Mesothelial cell of epicardium (in vitro differentiated cells): ENCODE measurements at regions not wholly inside any gene's neighbourhood (a gene's known extent, or its start where the extent isn't known, plus 50 kb on each side); places are given as distances from the start of the nearest gene placed in this dataset.

Source experiments
- DNase-seq, 2 experiments: peaks; one replicate each; pipeline ENCODE4 v3.0.0; 2021; ENCODE audit warnings: low spot score in 2 of 2; ENCODE audit not compliant: unreplicated experiment in 2 of 2
- H3K27ac Mint-ChIP-seq: 2 replicates; pipeline ENCODE4 v1.8.0; 2021; ENCODE audit warnings: mixed read lengths
- H3K27me3 Mint-ChIP-seq: 2 replicates; pipeline ENCODE4 v1.8.0; 2021; ENCODE audit warnings: low read depth, mixed read lengths
- H3K36me3 Mint-ChIP-seq: 2 replicates; pipeline ENCODE4 v1.8.0; 2021; ENCODE audit warnings: mixed read lengths
- H3K4me1 Mint-ChIP-seq: 2 replicates; pipeline ENCODE4 v1.8.0; 2021; ENCODE audit warnings: mixed read lengths
- H3K4me3 Mint-ChIP-seq: 2 replicates; pipeline ENCODE4 v1.8.0; 2021; ENCODE audit warnings: mild to moderate bottlenecking, moderate library complexity, mixed read lengths
- H3K9me3 Mint-ChIP-seq: 2 replicates; pipeline ENCODE4 v1.8.0; 2021; ENCODE audit warnings: mixed read lengths
- TF ChIP-seq, protein P1 (sequence below): fragments of 200-600 bp; sonication (generic); IDR thresholded peaks from one replicate; pipeline ENCODE4 v1.5.0; 2021; ENCODE audit warnings: antibody characterized with exemption; ENCODE audit not compliant: unreplicated experiment

DNA sequence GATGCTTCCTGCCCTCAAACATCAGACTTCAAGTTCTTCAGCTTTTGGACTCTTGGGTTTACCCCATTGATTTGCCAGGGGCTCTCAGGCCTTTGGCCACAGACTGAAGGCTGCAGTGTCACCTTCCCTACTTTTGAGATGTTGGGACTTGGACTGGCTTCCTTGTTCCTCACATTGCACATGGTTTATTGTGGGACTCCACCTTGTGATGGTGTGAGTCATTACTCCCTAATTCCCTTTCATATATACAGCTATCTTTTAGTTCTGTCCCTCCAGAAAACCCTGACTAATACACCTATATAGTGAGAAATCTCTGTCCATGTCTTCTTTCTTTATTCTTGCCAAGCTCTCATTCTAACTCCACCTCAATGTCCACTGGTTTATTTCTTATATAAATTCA is 736.9 kb upstream of the HS3ST1 start:
- no peak overlapping the region for H3K27ac Mint-ChIP-seq
- no peaks in the 10 kb centered on the region for H3K36me3 Mint-ChIP-seq
- no peak overlapping the region for H3K4me3 Mint-ChIP-seq

DNA sequence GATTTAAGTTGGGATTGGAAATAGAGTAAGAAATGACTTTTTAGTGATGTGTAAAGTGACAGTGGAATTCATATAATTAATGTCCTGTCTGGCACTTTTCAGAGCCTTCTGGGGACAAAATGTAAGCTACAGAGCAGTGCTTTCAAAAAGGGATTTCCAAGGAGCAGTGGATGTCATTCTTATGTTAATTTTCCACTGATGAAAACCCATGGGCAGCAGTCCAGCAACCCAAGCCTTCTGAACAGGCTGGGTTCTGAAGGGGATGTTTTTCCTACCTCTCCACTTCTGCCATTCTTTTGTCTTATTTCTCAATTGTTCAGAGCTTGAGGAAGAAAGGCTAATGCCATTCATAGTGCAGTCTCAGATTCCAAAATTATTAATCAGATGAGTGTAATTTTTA is 717.6 kb upstream of the HS3ST1 start:
- H3K9me3 Mint-ChIP-seq: peaks cover 24% of the 10 kb centered on the region
- no peak for DNase-seq
- no peak overlapping the region for H3K4me3 Mint-ChIP-seq
- TF ChIP-seq, protein P1, sequence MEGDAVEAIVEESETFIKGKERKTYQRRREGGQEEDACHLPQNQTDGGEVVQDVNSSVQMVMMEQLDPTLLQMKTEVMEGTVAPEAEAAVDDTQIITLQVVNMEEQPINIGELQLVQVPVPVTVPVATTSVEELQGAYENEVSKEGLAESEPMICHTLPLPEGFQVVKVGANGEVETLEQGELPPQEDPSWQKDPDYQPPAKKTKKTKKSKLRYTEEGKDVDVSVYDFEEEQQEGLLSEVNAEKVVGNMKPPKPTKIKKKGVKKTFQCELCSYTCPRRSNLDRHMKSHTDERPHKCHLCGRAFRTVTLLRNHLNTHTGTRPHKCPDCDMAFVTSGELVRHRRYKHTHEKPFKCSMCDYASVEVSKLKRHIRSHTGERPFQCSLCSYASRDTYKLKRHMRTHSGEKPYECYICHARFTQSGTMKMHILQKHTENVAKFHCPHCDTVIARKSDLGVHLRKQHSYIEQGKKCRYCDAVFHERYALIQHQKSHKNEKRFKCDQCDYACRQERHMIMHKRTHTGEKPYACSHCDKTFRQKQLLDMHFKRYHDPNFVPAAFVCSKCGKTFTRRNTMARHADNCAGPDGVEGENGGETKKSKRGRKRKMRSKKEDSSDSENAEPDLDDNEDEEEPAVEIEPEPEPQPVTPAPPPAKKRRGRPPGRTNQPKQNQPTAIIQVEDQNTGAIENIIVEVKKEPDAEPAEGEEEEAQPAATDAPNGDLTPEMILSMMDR: no peak
- H3K36me3 Mint-ChIP-seq: no peaks in the 10 kb centered on the region
- no peaks in the 10 kb centered on the region for H3K27me3 Mint-ChIP-seq
- no peak overlapping the region for H3K27ac Mint-ChIP-seq
- H3K4me1 Mint-ChIP-seq: peaks cover 1% of the 10 kb centered on the region

More for the DNA sequence above, 736.9 kb upstream of the HS3ST1 start:
- DNase-seq: no peak
- no peaks in the 10 kb centered on the region for H3K27me3 Mint-ChIP-seq
- H3K9me3 Mint-ChIP-seq: peaks cover 6% of the 10 kb centered on the region
- no peaks in the 10 kb centered on the region for H3K4me1 Mint-ChIP-seq
- TF ChIP-seq, protein P1: no peak

DNA sequence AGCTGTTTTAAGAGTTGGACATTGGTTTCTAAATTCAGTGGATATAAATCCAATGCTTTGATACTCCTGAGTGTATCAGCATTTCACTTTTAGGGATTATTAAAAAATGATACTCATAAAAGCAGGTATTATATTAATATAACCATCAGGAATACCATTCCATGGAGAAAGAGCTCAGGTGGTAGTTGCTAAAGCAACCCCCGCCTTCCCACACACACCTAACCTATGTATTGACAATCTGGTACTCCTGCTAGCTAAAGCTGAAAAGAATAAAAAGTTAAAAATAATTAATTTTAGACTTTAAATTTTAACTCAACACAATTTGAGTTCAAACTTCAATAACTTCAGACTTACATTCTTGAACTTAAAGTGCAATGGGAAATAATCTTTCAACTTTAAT is 717.1 kb upstream of the HS3ST1 start:
- H3K9me3 Mint-ChIP-seq: peaks cover 18% of the 10 kb centered on the region
- TF ChIP-seq, protein P1: no peak
- no peak overlapping the region for H3K27ac Mint-ChIP-seq
- no peak overlapping the region for H3K4me3 Mint-ChIP-seq
- peaks cover 1% of the 10 kb centered on the region for H3K4me1 Mint-ChIP-seq
- H3K36me3 Mint-ChIP-seq: no peaks in the 10 kb centered on the region
- no peaks in the 10 kb centered on the region for H3K27me3 Mint-ChIP-seq
- DNase-seq: no peak

DNA sequence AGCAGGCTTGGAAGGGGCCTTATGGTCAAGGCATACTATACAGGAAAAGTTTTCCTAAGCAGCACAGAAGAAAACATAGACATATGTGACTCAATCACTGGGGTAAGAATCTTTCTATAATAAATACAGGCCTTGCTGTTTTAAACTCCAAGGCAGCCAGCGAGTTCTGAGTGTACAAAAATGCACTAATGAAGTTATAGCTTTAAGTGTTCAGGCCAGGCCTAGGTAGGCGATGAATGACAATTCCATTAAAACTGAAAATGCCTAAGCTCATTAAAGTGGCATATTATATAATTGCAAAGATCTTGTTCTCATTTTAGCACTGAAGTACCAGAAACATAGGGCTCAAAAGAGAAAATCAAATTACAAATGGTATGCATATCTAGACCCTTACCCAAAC is 716.4 kb upstream of the HS3ST1 start:
- Mint-ChIP-seq H3K9me3 (peaks cover 14% of the 10 kb centered on the region), H3K4me3 (no peak overlapping the region), H3K36me3 (no peaks in the 10 kb centered on the region), H3K4me1 (peaks cover 1% of the 10 kb centered on the region), H3K27me3 (no peaks in the 10 kb centered on the region), H3K27ac (no peak overlapping the region)
- DNase-seq: no peak
- TF ChIP-seq, protein P1: no peak

DNA sequence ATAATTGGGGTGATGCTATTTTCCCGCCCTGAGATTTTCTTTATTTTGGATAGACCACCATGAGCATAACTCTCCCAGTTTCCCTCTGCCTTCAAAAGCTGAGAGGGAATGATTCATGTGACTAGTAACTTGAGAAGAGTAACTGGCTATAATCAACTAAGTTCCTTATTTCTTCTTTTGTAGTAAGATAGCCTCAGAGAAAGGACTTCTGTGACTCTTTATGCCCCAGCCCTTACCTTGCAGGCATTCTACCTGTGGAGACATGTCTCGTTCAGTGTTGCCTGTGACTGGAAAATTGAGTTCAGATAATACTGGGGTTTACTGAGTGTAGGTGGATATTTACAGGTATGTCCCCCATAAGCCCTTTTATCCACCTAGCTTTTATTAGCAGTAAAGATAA is 715.4 kb upstream of the HS3ST1 start:
- TF ChIP-seq, protein P1: no peak
- no peaks in the 10 kb centered on the region for H3K36me3 Mint-ChIP-seq
- peaks cover 8% of the 10 kb centered on the region for H3K9me3 Mint-ChIP-seq

DNA sequence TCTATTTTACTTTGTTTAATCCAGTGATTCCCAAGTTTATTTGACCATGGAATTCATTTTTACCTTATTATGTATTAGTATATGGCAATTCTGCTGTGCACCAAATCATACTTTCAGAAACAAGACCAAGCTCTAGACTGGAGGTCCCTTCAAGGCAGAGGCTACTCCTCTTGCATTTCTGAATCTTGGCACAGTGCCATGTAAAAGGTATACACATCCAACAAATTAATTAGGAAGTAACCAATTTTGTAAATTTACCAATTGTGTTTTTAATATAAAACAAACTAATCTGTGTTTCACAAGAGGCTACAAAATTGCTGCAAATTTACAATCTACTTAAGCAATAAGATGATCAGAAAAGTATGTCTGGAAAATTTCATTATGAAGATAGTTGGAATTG is 712.2 kb upstream of the HS3ST1 start:
- Mint-ChIP-seq H3K4me3 (no peak overlapping the region), H3K27ac (no peak overlapping the region), H3K36me3 (no peaks in the 10 kb centered on the region), H3K4me1 (peaks cover 6% of the 10 kb centered on the region), H3K27me3 (no peaks in the 10 kb centered on the region), H3K9me3 (peaks cover 2% of the 10 kb centered on the region)
- TF ChIP-seq, protein P1: no peak
- no peak for DNase-seq

More for the DNA sequence above, 715.4 kb upstream of the HS3ST1 start:
- no peak overlapping the region for H3K27ac Mint-ChIP-seq
- no peaks in the 10 kb centered on the region for H3K27me3 Mint-ChIP-seq
- no peak for DNase-seq
- H3K4me1 Mint-ChIP-seq: peaks cover 1% of the 10 kb centered on the region
- H3K4me3 Mint-ChIP-seq: no peak overlapping the region
